HUES48 (cell line): ENCODE measurements at regions not wholly inside any gene's neighbourhood (a gene's known extent, or its start where the extent isn't known, plus 50 kb on each side); places are given as distances from the start of the nearest gene placed in this dataset.

Source experiments
- H3K27ac ChIP-seq: one replicate; pipeline ENCODE4 v1.7.0; 2013; ENCODE audit warnings: low read depth, low read length, inconsistent platforms
- H3K27me3 ChIP-seq: 2 replicates; pipeline ENCODE4 v1.6.1; 2013; ENCODE audit warnings: mild to moderate bottlenecking, low read length; ENCODE audit not compliant: control insufficient read depth, insufficient read depth
- H3K36me3 ChIP-seq: 2 replicates; pipeline ENCODE4 v1.6.1; 2013; ENCODE audit warnings: low read length; ENCODE audit not compliant: control insufficient read depth, insufficient read depth
- H3K4me1 ChIP-seq: 2 replicates; pipeline ENCODE4 v1.6.1; 2013; ENCODE audit warnings: mild to moderate bottlenecking, low read length; ENCODE audit not compliant: control insufficient read depth, insufficient read depth
- H3K4me3 ChIP-seq: 2 replicates; pipeline ENCODE4 v1.5.1; 2013; ENCODE audit warnings: mild to moderate bottlenecking, low read depth, low read length
- H3K9ac ChIP-seq: 2 replicates; pipeline ENCODE4 v1.6.1; 2013; ENCODE audit warnings: mild to moderate bottlenecking, low read depth, low read length, moderate library complexity
- H3K9me3 ChIP-seq: 2 replicates; pipeline ENCODE4 v1.6.1; 2013; ENCODE audit warnings: low read length; ENCODE audit not compliant: control insufficient read depth, insufficient read depth

GRCh38 chr15:53843869-53844569 lies 84.6 kb upstream of the WDR72 start:
- Histone ChIP-seq H3K27me3 (no peaks in the 10 kb centered on the region), H3K4me3 (no peak overlapping the region), H3K4me1 (no peaks in the 10 kb centered on the region), H3K36me3 (no peaks in the 10 kb centered on the region), H3K9me3 (no peaks in the 10 kb centered on the region), H3K27ac (peak overlapping the region; percentile 57), H3K9ac (no peak overlapping the region)

- no peaks in the 10 kb centered on the region for H3K4me1 ChIP-seq
Observed at GRCh38 chr15:53843166-53843565, 83.7 kb upstream of the WDR72 start.

GRCh38 chr15:53841651-53842050 lies 82.2 kb upstream of the WDR72 start:
- Histone ChIP-seq H3K36me3 (no peaks in the 10 kb centered on the region), H3K4me3 (no peak overlapping the region), H3K27ac (no peak overlapping the region), H3K27me3 (no peaks in the 10 kb centered on the region), H3K4me1 (peaks cover 5% of the 10 kb centered on the region; the same call in 1 of the 2 replicates), H3K9ac (no peak overlapping the region), H3K9me3 (no peaks in the 10 kb centered on the region)

More at GRCh38 chr15:53843166-53843565, 83.7 kb upstream of the WDR72 start:
- H3K36me3 ChIP-seq, result no peaks in the 10 kb centered on the region
- peak overlapping the region; percentile 9 for H3K27ac ChIP-seq
- no peak overlapping the region for H3K4me3 ChIP-seq
- no peaks in the 10 kb centered on the region for H3K27me3 ChIP-seq
- H3K9me3 ChIP-seq, result no peaks in the 10 kb centered on the region
- no peak overlapping the region for H3K9ac ChIP-seq

- Histone ChIP-seq H3K27me3 (no peaks in the 10 kb centered on the region), H3K4me1 (peaks cover 5% of the 10 kb centered on the region; the same call in 1 of the 2 replicates), H3K36me3 (no peaks in the 10 kb centered on the region), H3K4me3 (no peak overlapping the region), H3K9ac (no peak overlapping the region), H3K27ac (no peak overlapping the region), H3K9me3 (no peaks in the 10 kb centered on the region)
Observed at GRCh38 chr15:53840681-53841080, 81.2 kb upstream of the WDR72 start.

GRCh38 chr15:53837263-53837662 lies 77.8 kb upstream of the WDR72 start:
- Histone ChIP-seq H3K9me3 (no peaks in the 10 kb centered on the region), H3K4me1 (peaks cover 16% of the 10 kb centered on the region), H3K4me3 (no peak overlapping the region), H3K9ac (no peak overlapping the region), H3K27me3 (no peaks in the 10 kb centered on the region), H3K36me3 (no peaks in the 10 kb centered on the region), H3K27ac (no peak overlapping the region)

- Histone ChIP-seq H3K4me1 (peaks cover 22% of the 10 kb centered on the region), H3K4me3 (no peak overlapping the region), H3K27ac (no peak overlapping the region), H3K9me3 (no peaks in the 10 kb centered on the region), H3K36me3 (no peaks in the 10 kb centered on the region), H3K27me3 (no peaks in the 10 kb centered on the region), H3K9ac (no peak overlapping the region)
Observed at GRCh38 chr15:53836618-53837017, 77.2 kb upstream of the WDR72 start.

- Histone ChIP-seq H3K36me3 (no peaks in the 10 kb centered on the region), H3K4me1 (peaks cover 28% of the 10 kb centered on the region), H3K27me3 (no peaks in the 10 kb centered on the region), H3K9me3 (0 out of 2 replicates have a peak, but pooled peaks cover 4% of the 10 kb centered on the region), H3K4me3 (no peak overlapping the region), H3K27ac (no peak overlapping the region), H3K9ac (no peak overlapping the region)
Observed at GRCh38 chr15:53835309-53835708, 75.8 kb upstream of the WDR72 start.

- no peak overlapping the region for H3K9ac ChIP-seq
- no peak overlapping the region for H3K4me3 ChIP-seq
- H3K27me3 ChIP-seq, result no peaks in the 10 kb centered on the region
- H3K9me3 ChIP-seq, result 0 out of 2 replicates have a peak, but pooled peaks cover 5% of the 10 kb centered on the region
- no peak overlapping the region for H3K27ac ChIP-seq
- H3K4me1 ChIP-seq, result peaks cover 28% of the 10 kb centered on the region
- no peaks in the 10 kb centered on the region for H3K36me3 ChIP-seq
Observed at GRCh38 chr15:53834214-53834613, 74.8 kb upstream of the WDR72 start.

- no peaks in the 10 kb centered on the region for H3K27me3 ChIP-seq
- H3K4me3 ChIP-seq, result no peak overlapping the region
- 0 out of 2 replicates have a peak, but pooled peaks cover 5% of the 10 kb centered on the region for H3K9me3 ChIP-seq
- H3K36me3 ChIP-seq, result no peaks in the 10 kb centered on the region
- H3K27ac ChIP-seq, result peak overlapping the region; percentile 63
- H3K4me1 ChIP-seq, result peaks cover 28% of the 10 kb centered on the region
- H3K9ac ChIP-seq, result no peak overlapping the region
Observed at GRCh38 chr15:53833134-53833624, 73.7 kb upstream of the WDR72 start.

- peak overlapping the region; percentile 85 for H3K27ac ChIP-seq
- 0 out of 2 replicates have a peak, but pooled peaks cover 5% of the 10 kb centered on the region for H3K9me3 ChIP-seq
- H3K36me3 ChIP-seq, result no peaks in the 10 kb centered on the region
- H3K27me3 ChIP-seq, result no peaks in the 10 kb centered on the region
- peaks cover 24% of the 10 kb centered on the region for H3K4me1 ChIP-seq
- peak overlapping the region; percentile 20; the same call in 1 of the 2 replicates for H3K9ac ChIP-seq
- H3K4me3 ChIP-seq, result no peak overlapping the region
Observed at GRCh38 chr15:53831907-53832770, 72.7 kb upstream of the WDR72 start.
